Activated CD8-positive, alpha-beta memory T cell treated with anti-CD3 and anti-CD28 coated beads for 1 hour (primary cell): ENCODE measurements at regions not wholly inside any gene's neighbourhood (a gene's known extent, or its start where the extent isn't known, plus 50 kb on each side); places are given as distances from the start of the nearest gene placed in this dataset.

Source experiments
- DNase-seq, 2 donors: peaks; one replicate each; pipeline ENCODE4 v3.0.0-alpha.2; 2020; ENCODE audit warnings: low read depth in 1 of 2; ENCODE audit errors: extremely low read depth in 1 of 2

- DNase-seq, result no peak
These were observed 50.3 kb upstream of the CXCL12 start for GRCh38 chr10:44435196-44435595.

DNA sequence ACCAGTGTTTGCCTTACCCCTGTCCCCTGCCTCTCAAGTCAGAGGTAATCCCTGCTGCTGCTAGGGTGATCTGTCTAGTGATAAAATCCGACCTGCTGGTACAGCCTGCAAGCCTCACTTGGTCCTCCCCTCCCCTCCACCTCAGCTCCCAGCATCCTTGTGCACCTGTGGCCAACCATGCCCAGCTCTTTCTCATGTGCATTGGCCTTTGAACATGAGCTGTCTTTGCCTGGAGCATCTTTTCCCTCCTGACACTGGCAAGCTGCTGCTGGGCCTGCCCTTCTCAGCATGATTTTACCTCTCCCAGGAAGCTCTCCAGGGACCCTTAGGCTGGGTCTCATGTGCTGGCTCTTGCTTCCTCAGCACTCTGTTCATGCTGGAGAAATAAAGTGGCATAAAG, 51.3 kb upstream of the CXCL12 start:
- DNase-seq, result no peak

DNA sequence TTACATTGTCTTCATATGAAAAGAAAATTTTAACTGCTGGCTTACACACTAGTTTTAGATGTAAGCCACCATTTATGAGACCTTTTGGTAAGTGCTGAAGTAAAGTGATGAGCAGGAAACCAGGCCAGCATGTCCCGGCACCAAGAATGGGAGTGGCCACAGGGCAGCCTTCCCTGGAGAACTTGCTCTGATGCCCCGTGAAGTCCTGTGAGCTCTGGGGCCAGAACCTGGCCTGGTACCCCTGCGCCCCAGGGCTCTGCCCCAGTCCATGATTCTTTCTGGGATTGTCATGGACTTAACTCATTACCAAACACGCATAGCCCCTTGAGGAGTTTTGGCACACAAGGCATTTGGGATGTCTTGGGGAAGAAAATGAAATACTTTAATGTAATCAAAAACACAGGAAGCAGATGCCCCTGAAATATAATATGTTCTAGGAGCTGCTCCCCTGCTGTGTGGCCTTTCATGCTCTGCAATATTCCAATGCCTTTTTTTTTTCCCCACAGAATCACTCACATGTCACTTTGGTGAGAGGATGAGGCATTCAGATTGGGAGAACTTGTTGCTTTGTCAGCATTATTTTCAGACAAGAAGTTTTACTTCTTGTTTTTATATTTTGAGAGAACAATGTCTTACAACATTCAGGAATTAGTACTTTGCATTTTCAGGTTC, 53.1 kb upstream of the CXCL12 start:
- DNase-seq, result no peak

GRCh38 chr10:44439239-44439957, 54.5 kb upstream of the CXCL12 start:
- DNase-seq, result no peak

GRCh38 chr10:44439958-44440244, 55.0 kb upstream of the CXCL12 start:
- no peak for DNase-seq

DNA sequence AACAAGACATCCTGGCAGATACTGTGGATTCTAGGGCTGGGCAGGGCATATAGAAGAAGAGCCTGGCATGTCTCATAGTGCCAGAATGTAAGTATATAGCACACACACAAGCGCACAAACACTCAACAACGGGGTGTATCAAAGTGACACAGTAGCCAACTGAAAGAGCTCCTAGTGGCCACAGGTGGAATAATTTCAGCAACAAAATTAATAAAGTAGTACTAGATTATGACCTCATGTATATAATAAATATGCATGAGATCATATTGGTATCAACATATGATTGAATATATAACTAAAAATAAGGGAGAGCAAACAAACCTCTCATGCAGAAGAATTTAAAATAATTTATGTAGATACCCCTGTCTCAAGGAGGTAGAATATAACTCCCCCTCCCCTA, 72.4 kb upstream of the CXCL12 start:
- no peak for DNase-seq

DNA sequence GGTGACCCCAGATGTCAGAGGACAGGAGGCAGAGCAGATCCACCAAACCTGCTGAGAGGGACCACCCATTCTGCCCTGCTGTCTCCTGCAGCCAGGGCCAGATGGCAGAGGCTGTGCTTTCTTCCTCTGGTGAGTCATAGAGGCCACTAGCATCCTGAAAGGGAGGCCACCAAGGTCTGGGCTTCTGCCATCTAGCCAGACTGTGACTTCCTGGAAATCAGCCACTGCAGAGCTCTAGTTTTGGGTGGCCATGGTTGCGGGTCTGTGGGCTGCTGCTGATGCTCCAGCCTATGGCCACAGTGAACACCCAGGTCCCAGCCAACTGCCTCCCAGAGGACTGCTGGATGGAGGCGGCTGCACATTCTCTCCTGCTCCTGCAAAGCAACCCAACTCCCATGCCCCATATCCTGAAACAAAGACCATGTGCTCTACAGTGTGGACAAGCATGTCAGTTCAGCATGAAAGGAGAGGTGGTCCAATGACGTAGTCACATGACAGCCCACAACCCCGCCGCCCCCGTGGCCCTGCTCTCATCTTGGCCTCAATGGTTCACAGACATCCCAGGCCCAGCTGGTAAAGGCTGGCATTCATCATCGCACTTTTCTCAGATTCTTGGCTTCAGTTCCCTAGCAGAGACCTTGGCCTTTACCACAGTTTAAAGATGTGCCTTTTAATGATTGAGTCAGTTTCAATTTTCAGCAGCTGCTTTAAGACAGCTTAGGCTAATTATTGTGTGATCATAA, 73.9 kb upstream of the CXCL12 start:
- no peak for DNase-seq

GRCh38 chr10:44459671-44460070, 74.8 kb upstream of the CXCL12 start:
- DNase-seq, result no peak

DNA sequence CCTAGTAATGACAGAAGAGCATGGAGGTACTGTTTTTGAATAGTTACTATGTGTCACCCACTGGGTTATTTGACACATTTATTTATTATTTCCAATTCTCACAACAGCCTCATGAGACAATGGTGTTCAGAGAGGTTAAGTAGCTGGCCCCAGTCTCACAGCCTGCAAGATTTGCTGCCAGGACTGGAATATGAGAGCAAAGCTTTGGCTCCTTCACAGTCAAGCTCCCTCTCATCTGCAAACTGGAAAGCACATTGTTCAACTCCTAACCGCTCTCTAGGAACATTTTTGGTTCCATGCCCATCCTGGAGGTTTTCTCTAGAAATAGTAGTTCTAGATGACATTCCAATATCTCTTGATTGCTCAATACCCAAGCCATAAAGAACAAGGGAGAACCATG, 75.5 kb upstream of the CXCL12 start:
- no peak for DNase-seq

GRCh38 chr10:44462338-44462914, 77.5 kb upstream of the CXCL12 start:
- DNase-seq, result no peak

- no peak for DNase-seq
These were observed 78.7 kb upstream of the CXCL12 start for GRCh38 chr10:44463511-44464121.

- no peak for DNase-seq
These were observed 79.6 kb upstream of the CXCL12 start for GRCh38 chr10:44464503-44464902.

DNA sequence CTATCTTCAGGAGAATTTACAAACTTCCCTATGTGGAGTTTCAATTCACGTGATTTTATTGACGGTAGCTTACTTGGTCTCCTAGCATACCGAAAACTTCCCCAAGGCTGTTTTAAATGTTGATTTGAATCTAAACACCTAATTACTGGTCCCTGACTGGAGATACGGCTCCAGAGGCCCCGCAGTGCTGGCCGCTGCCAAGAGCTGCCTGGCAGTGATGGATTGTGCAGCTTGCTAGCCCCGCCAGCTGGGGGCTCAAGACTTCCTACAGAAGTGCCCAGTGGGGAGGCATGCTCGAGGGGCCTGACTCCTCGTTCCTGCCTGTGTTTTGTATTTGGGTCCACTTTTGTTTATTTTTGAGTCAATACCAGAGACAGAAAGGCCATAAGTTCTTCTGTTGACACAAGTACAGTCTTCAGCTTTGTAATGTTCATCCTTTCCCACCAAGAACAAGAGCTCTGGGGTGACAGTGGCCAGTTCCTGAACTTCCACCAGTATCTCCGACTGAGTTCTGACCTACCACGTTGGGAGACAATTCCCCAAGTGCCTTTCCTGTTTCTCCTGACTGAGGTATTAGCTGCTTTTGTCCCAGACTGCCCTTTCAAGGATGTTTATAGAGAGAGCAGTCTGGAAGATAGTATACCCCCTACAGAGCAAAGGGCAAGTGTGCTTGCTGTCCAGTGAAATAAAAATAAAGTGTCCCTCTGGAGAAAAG, 80.7 kb upstream of the CXCL12 start:
- DNase-seq, result no peak

DNA sequence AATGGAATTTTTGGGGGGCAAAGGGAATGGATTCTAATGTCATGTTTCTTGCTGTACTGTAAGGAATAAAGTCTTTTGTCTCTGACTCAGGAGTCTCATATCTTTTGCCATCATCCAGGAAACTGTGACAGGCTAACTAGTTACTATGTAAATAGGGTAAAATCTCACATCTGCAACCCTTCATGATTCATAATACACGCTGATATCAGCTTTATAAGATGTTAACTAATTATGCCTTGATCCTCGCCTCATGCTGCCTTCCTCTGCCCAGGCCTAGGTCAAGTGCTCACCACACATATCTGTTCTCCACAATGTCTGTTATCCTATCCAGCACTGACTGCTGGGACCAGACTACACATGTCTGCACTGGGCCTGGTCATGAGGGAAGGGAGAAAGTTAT, 81.3 kb upstream of the CXCL12 start:
- DNase-seq, result no peak

DNA sequence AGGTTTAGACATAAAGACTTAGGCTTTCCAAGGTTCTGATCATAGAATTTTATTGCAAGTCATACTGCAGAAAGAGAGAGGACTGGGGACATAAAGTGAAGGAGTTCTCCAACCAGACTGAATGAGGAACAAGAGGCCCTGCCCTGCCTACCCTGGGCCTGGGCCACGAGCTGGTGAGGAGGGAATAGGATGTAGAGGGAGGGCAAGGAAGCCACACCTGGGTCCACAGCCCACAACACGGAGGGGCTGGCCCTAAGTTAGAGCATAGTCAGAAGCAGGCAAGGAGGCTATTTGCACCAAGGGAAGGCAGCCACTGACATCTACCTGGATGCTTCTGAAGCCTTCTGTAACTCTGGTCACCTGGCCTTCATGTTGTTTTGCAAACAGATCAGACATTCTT, 82.2 kb upstream of the CXCL12 start:
- DNase-seq, result no peak

- no peak for DNase-seq
These were observed 83.0 kb upstream of the CXCL12 start for GRCh38 chr10:44467900-44468299.

GRCh38 chr10:44468525-44468924, 83.6 kb upstream of the CXCL12 start:
- DNase-seq, result no peak

DNA sequence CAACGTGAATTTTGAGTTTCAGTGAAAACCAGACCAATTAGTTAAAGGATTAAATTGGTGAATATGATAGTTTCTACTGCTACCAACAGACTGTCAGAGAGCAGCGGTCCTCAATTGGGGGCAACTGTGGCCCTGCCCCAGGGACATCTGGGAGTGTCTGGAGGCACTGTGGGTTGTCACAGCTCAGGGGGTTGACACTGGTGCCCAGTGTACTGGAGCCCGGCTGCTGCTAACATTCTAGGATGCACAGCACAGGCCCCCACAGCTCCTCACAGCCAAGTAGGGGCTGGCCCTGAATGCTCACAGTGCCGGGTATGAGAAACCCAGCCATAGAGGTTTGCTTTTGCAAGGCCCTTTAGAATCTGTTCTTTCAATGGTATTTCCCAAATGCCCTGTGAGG, 84.1 kb upstream of the CXCL12 start:
- no peak for DNase-seq

DNA sequence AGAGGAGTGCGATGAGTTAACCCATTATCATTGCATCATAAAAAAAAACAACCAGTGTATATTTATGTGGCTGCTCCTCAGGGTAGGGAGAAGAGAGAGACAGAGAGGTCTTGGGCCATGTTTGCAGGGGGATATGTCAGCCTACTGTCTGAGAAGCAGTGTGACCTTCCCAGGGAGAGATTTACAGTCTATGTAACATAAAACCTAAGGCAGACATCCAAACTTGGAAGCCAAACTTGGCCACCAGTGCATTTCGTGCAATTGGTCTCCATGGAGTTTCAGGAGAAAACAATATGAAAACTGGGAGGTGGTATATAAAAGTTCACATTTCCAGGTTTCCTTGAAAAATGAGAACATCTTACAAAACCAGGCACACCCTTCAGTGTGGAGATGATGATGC, 85.9 kb upstream of the CXCL12 start:
- DNase-seq, result no peak

- no peak for DNase-seq
These were observed 86.5 kb upstream of the CXCL12 start for GRCh38 chr10:44471410-44471809.

DNA sequence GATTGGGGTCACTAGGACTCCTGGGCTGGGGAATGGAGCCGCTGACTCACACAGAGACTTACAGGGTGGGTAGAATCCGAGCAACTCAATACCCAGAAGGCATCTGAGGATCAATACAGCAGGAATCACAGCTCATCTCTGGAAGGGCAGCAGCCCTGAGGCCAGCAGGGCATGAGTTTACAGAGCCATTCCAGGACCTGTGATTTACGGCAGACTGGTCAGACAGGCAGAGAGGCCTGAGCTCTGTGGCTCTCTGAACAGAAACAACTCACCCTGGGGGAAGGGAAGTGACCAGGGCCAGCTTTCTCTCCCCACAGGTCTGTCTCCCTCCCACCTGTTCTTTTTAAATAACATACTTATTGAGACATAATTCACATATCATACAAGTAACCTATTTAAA, 88.2 kb upstream of the CXCL12 start:
- no peak for DNase-seq
